H9 (cell line): ENCODE measurements at regions not wholly inside any gene's neighbourhood (a gene's known extent, or its start where the extent isn't known, plus 50 kb on each side); places are given as distances from the start of the nearest gene placed in this dataset.

Experiments
- DNase-seq: peaks from one replicate; pipeline ENCODE4 v3.0.0-alpha.2; 2017
- H2AFZ ChIP-seq: one replicate; pipeline ENCODE4 v1.6.1; 2013; ENCODE audit warnings: mild to moderate bottlenecking, low read length, control low read depth, moderate library complexity
- H2AK5ac ChIP-seq: 2 replicates; pipeline ENCODE4 v1.6.1; 2013; ENCODE audit warnings: low read length, control low read depth, mixed read lengths; ENCODE audit not compliant: insufficient read length
- H2BK120ac ChIP-seq: one replicate; pipeline ENCODE4 v1.6.1; 2013; ENCODE audit warnings: low read depth, mild to moderate bottlenecking, low read length, control low read depth, inconsistent platforms; ENCODE audit not compliant: poor library complexity, severe bottlenecking
- H2BK12ac ChIP-seq: 2 replicates; pipeline ENCODE4 v1.6.1; 2013; ENCODE audit warnings: low read length, control low read depth, mixed read lengths, low read depth; ENCODE audit not compliant: insufficient read length
- H2BK15ac ChIP-seq: 2 replicates; pipeline ENCODE4 v1.6.1; 2013; ENCODE audit warnings: low read depth, low read length, control low read depth
- H2BK20ac ChIP-seq: one replicate; pipeline ENCODE4 v1.6.1; 2013; ENCODE audit warnings: low read depth, mild to moderate bottlenecking, low read length, control low read depth, inconsistent platforms; ENCODE audit not compliant: poor library complexity, severe bottlenecking
- H2BK5ac ChIP-seq: 2 replicates; pipeline ENCODE4 v1.6.1; 2013; ENCODE audit warnings: low read length, control low read depth, mixed read lengths; ENCODE audit not compliant: insufficient read length
- H3K14ac ChIP-seq: 2 replicates; pipeline ENCODE4 v1.6.1; 2013; ENCODE audit warnings: low read length, control low read depth; ENCODE audit not compliant: insufficient read depth
- H3K18ac ChIP-seq: 2 replicates; pipeline ENCODE4 v1.6.1; 2013; ENCODE audit warnings: low read depth, mild to moderate bottlenecking, mixed read lengths, low read length, control low read depth; ENCODE audit not compliant: insufficient read length
- H3K23ac ChIP-seq: 2 replicates; pipeline ENCODE4 v1.6.1; 2013; ENCODE audit warnings: low read length, control low read depth, mixed read lengths, low read depth; ENCODE audit not compliant: insufficient read length
- H3K23me2 ChIP-seq: 2 replicates; pipeline ENCODE4 v1.6.1; 2013; ENCODE audit warnings: low read depth, mild to moderate bottlenecking, mixed read lengths, low read length, control low read depth; ENCODE audit not compliant: insufficient read length, poor library complexity, severe bottlenecking
- H3K27ac ChIP-seq: 2 replicates; pipeline ENCODE4 v1.5.1; 2013; ENCODE audit warnings: low read length, control low read depth, mixed read lengths, low read depth; ENCODE audit not compliant: insufficient read length
- H3K27me3 ChIP-seq: 2 replicates; pipeline ENCODE4 v1.6.1; 2013; ENCODE audit warnings: low read length, control low read depth, inconsistent platforms; ENCODE audit not compliant: insufficient read depth
- H3K4ac ChIP-seq: 2 replicates; pipeline ENCODE4 v1.6.1; 2013; ENCODE audit warnings: low read depth, mild to moderate bottlenecking, control low read depth, inconsistent platforms, low read length, moderate library complexity
- H3K4me1 ChIP-seq: 2 replicates; pipeline ENCODE4 v1.6.1; 2013; ENCODE audit warnings: low read length, control low read depth, inconsistent platforms; ENCODE audit not compliant: insufficient read depth
- H3K4me2 ChIP-seq: 2 replicates; pipeline ENCODE4 v1.6.1; 2013; ENCODE audit warnings: low read length, control low read depth, mixed read lengths; ENCODE audit not compliant: insufficient read length, insufficient read depth
- H3K56ac ChIP-seq: 2 replicates; pipeline ENCODE4 v1.6.1; 2013; ENCODE audit warnings: low read depth, mild to moderate bottlenecking, mixed read lengths, low read length, control low read depth; ENCODE audit not compliant: insufficient read length
- H3K79me1 ChIP-seq: 2 replicates; pipeline ENCODE4 v1.6.1; 2013; ENCODE audit warnings: low read depth, mild to moderate bottlenecking, moderate library complexity, low read length, control low read depth, inconsistent platforms; ENCODE audit not compliant: insufficient read depth, poor library complexity, severe bottlenecking
- H3K79me2 ChIP-seq: 2 replicates; pipeline ENCODE4 v1.6.1; 2013; ENCODE audit warnings: low read length, control low read depth, inconsistent platforms; ENCODE audit not compliant: insufficient read depth
- H3K9ac ChIP-seq: 2 replicates; pipeline ENCODE4 v1.6.1; 2013; ENCODE audit warnings: low read length, control low read depth, mixed read lengths; ENCODE audit not compliant: insufficient read length; ENCODE audit errors: extremely low read depth
- H3K9me3 ChIP-seq: one replicate; pipeline ENCODE4 v1.6.1; 2013; ENCODE audit warnings: low read depth, low read length, inconsistent platforms; ENCODE audit not compliant: control insufficient read depth
- H3T11ph ChIP-seq: one replicate; pipeline ENCODE4 v1.6.1; 2013; ENCODE audit warnings: mild to moderate bottlenecking, low read length, control low read depth, inconsistent platforms
- H4K20me1 ChIP-seq: one replicate; pipeline ENCODE4 v1.6.1; 2013; ENCODE audit not compliant: control insufficient read depth, insufficient read length, insufficient read depth
- H4K5ac ChIP-seq: 2 replicates; pipeline ENCODE4 v1.6.1; 2013; ENCODE audit warnings: low read depth, mild to moderate bottlenecking, mixed read lengths, low read length, control low read depth; ENCODE audit not compliant: insufficient read length
- H4K8ac ChIP-seq: replicated peaks from 2 replicates; pipeline ENCODE4 v1.6.1; 2013; ENCODE audit warnings: low read length, control low read depth, mixed read lengths, low read depth; ENCODE audit not compliant: insufficient read length
- H4K91ac ChIP-seq: 2 replicates; pipeline ENCODE4 v1.6.1; 2013; ENCODE audit warnings: low read depth, mild to moderate bottlenecking, moderate library complexity, mixed read lengths, low read length, control low read depth; ENCODE audit not compliant: insufficient read length
- H3K27ac Mint-ChIP-seq, 3 experiments: 2 replicates in 2 of 3; 3 replicates in 1 of 3; pipeline ENCODE4 v1.8.0; 2020 to 2021; ENCODE audit warnings: mixed read lengths in 3 of 3, mild to moderate bottlenecking in 1 of 3, moderate library complexity in 1 of 3
- H3K27me3 Mint-ChIP-seq: 2 replicates; pipeline ENCODE4 v1.8.0; 2021; ENCODE audit warnings: low read depth, mild to moderate bottlenecking, moderate library complexity, mixed read lengths
- H3K36me3 Mint-ChIP-seq, 3 experiments: 2 replicates in 2 of 3; 3 replicates in 1 of 3; pipeline ENCODE4 v1.8.0; 2020 to 2021; ENCODE audit warnings: low read depth in 3 of 3, mixed read lengths in 3 of 3; ENCODE audit not compliant: insufficient read depth in 1 of 3
- H3K4me1 Mint-ChIP-seq, 2 experiments: 2 replicates each; pipeline ENCODE4 v1.8.0; 2020; ENCODE audit warnings: mixed read lengths in 2 of 2
- H3K4me3 Mint-ChIP-seq, 2 experiments: 2 replicates in 1 of 2; 3 replicates in 1 of 2; pipeline ENCODE4 v1.8.0; 2020 to 2021; ENCODE audit warnings: mild to moderate bottlenecking in 2 of 2, mixed read lengths in 2 of 2, moderate library complexity in 1 of 2
- H3K9me3 Mint-ChIP-seq, 2 experiments: 2 replicates in 1 of 2; 3 replicates in 1 of 2; pipeline ENCODE4 v1.8.0; 2020; ENCODE audit warnings: mild to moderate bottlenecking in 2 of 2, mixed read lengths in 2 of 2, moderate library complexity in 1 of 2
- CTCF ChIP-seq: fragments of 200-600 bp; sonication (generic); conservative IDR thresholded peaks from 3 replicates; pipeline ENCODE4 v1.8.0; 2021; ENCODE audit warnings: antibody characterized with exemption, mild to moderate bottlenecking
- WGBS: extraction: QIAGEN DNeasy Blood & Tissue Kit; methylation state at CpG from one replicate; pipeline ENCODE4 v1.1.7; 2013; ENCODE audit warnings: missing lambda C conversion rate, low lambda C conversion rate, mixed read lengths; ENCODE audit not compliant: insufficient read length; ENCODE audit errors: extremely low coverage; 5-methylcytosine and 5-hydroxymethylcytosine counted together

DNA sequence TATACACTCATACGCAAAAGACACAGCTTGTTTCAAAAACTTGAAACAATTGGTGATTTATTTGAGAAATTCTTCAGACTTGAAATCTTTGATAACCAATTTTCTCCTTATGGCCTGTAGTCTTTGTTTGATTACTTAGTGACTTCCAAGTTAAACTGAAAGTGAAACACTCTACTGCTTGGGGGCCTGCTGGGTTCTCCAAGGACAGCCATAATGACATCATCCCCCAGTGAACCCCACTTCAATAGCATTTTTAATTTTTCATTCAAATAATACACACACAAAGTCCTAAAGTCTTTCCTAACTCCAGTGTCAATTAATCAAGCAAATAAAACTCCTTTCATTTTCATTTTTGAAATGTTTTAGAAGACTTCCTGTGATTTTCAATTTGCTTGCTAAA is 59.2 kb downstream of the KRTAP19-8 start:
- Mint-ChIP-seq H3K27ac (no peak overlapping the region), H3K9me3 (no peaks in the 10 kb centered on the region), H3K4me1 (peaks cover 0 to 8% of the 10 kb centered on the region in 2 experiments; a peak in 3 of 4 replicates), H3K36me3 (no peaks in the 10 kb centered on the region), H3K27me3 (no peaks in the 10 kb centered on the region), H3K4me3 (no peak overlapping the region)
- no peak overlapping the region for H4K91ac ChIP-seq
- H3K9ac ChIP-seq = no peak overlapping the region
- H3K9me3 ChIP-seq = no peaks in the 10 kb centered on the region
- no peaks in the 10 kb centered on the region for H3K79me1 ChIP-seq
- no peak overlapping the region for H3K14ac ChIP-seq
- no peak overlapping the region for H3K56ac ChIP-seq
- DNase-seq = no peak
- no peak for TF ChIP-seq CTCF
- H4K8ac ChIP-seq = no peak overlapping the region
- no peak overlapping the region for H2BK12ac ChIP-seq
- WGBS = no CpG with 5 or more reads among the region's 1 CpG
- H2AK5ac ChIP-seq = no peak overlapping the region
- H3K79me2 ChIP-seq = no peaks in the 10 kb centered on the region
- no peak overlapping the region for H2AFZ ChIP-seq
- no peak overlapping the region for H3K27ac ChIP-seq
- H3K18ac ChIP-seq = no peak overlapping the region
- H3K23ac ChIP-seq = no peak overlapping the region
- H2BK5ac ChIP-seq = no peak overlapping the region
- H2BK15ac ChIP-seq = no peak overlapping the region
- no peaks in the 10 kb centered on the region for H3K23me2 ChIP-seq
- no peak overlapping the region for H2BK20ac ChIP-seq
- H2BK120ac ChIP-seq = no peak overlapping the region
- H3T11ph ChIP-seq = no peak overlapping the region
- no peak overlapping the region for H3K4me2 ChIP-seq
- no peaks in the 10 kb centered on the region for H3K27me3 ChIP-seq
- no peaks in the 10 kb centered on the region for H3K4me1 ChIP-seq
- H4K20me1 ChIP-seq = no peaks in the 10 kb centered on the region
- H4K5ac ChIP-seq = no peak overlapping the region
- no peak overlapping the region for H3K4ac ChIP-seq
